ENCODE measurements at regions not wholly inside any gene's neighbourhood (a gene's known extent, or its start where the extent isn't known, plus 50 kb on each side); places are given as distances from the start of the nearest gene placed in this dataset.

DNA sequence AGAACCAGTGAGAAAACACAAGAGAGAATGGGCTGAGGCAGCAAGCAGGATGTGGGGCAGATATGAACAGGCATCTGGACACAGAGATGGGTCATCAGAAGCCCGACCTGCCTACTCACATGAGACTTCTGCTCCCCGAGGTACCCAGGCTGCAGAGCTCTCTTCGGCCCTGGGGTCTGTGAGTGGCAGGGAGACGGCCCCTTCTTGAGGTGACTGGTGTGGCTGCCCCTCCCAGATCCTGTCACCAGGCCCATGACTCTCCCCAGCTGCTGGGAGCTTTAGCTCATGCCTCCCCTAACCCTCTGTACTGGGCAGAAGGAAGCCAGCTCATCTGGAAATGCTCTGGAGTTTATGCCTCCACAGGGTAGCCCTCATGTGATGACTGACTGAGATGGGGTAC lies 157.6 kb upstream of the PCBD1 start:
- Histone ChIP-seq H3K4me3 (replicated peaks in 1 of 2; ENCODE audit: low read depth in 1 of 2, low read length in 2 of 2) (no peak overlapping the region), H3K36me3 (ENCODE audit: control insufficient read depth in 1 of 2, insufficient read depth in 2 of 2, low read length in 2 of 2) (no peaks in the 10 kb centered on the region), H3K4me2 (ENCODE audit: low read length) (no peak overlapping the region), H3K27me3 (ENCODE audit: insufficient read depth, low read length) (0 out of 2 replicates have a peak, but pooled peaks cover 2% of the 10 kb centered on the region), H3K9ac (ENCODE audit: low read length) (no peak overlapping the region), H3K4me1 (ENCODE audit: control insufficient read depth in 1 of 2, insufficient read depth in 2 of 2, low read length in 2 of 2) (no peaks in the 10 kb centered on the region), H3K9me3 (ENCODE audit: control insufficient read depth in 1 of 2, insufficient read depth in 1 of 2, low read depth in 1 of 2, low read length in 2 of 2) (no peaks in the 10 kb centered on the region), H2AFZ (ENCODE audit: low read depth, low read length, poor library complexity, severe bottlenecking) (no peak overlapping the region), H4K20me1 (ENCODE audit: insufficient read depth) (no peaks in the 10 kb centered on the region), H3K9me2 (ENCODE audit: insufficient read depth) (no peaks in the 10 kb centered on the region), H3K79me2 (ENCODE audit: insufficient read depth, low read length) (no peaks in the 10 kb centered on the region), H3K27ac (ENCODE audit: low read depth, low read length) (no peak overlapping the region)
- intact Hi-C loops (cut with micrococcal nuclease): no loop called here
- BruUV-seq (replicated peaks): no TSS peak
- ChIA-PET CTCF (no interaction called here), POLR2A (no interaction called here), RAD21 (ENCODE audit: low non-redundant PET in 1 of 2, low total read pairs in 2 of 2, uncharacterized antibody in 2 of 2, unreplicated experiment in 2 of 2) (no interaction called here)
- TF ChIP-seq SRF (IDR thresholded peaks at IDR 0.05; ENCODE audit: low read depth) (no peak), RAD21 (IDR thresholded peaks at IDR 0.05; ENCODE audit: low read depth) (no peak), SP1 (IDR thresholded peaks at IDR 0.05; ENCODE audit: low read depth) (no peak), SIN3A (IDR thresholded peaks at IDR 0.05; ENCODE audit: low read depth) (no peak), FOSL1 (IDR thresholded peaks at IDR 0.05; ENCODE audit: low read depth) (no peak), EGR1 (IDR thresholded peaks at IDR 0.05; ENCODE audit: low read depth) (no peak), POLR2A (IDR thresholded peaks at IDR 0.05; ENCODE audit: borderline replicate concordance, extremely low read depth, insufficient read depth, insufficient read length) (no peak), ZNF274 (IDR thresholded peaks at IDR 0.05; ENCODE audit: low read depth, low read length) (no peak), JUND (IDR thresholded peaks at IDR 0.05) (no peak), YY1 (IDR thresholded peaks at IDR 0.05; ENCODE audit: extremely low read depth, insufficient replicate concordance, low read depth, low read length) (no peak), ZFX (IDR thresholded peaks at IDR 0.05) (no peak), CBX3 (IDR thresholded peaks at IDR 0.05; ENCODE audit: low read depth) (no peak), ELF1 (IDR thresholded peaks at IDR 0.05; ENCODE audit: borderline replicate concordance, low read depth) (no peak), EZH2 (IDR thresholded peaks at IDR 0.05) (no peak), TCF7L2 (IDR thresholded peaks at IDR 0.05; ENCODE audit: borderline replicate concordance, extremely low read depth, insufficient read depth, insufficient read length) (no peak)
- TF ChIP-seq, protein P1, sequence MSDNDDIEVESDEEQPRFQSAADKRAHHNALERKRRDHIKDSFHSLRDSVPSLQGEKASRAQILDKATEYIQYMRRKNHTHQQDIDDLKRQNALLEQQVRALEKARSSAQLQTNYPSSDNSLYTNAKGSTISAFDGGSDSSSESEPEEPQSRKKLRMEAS (IDR thresholded peaks at IDR 0.05): no peak
- TF ChIP-seq, protein P2, sequence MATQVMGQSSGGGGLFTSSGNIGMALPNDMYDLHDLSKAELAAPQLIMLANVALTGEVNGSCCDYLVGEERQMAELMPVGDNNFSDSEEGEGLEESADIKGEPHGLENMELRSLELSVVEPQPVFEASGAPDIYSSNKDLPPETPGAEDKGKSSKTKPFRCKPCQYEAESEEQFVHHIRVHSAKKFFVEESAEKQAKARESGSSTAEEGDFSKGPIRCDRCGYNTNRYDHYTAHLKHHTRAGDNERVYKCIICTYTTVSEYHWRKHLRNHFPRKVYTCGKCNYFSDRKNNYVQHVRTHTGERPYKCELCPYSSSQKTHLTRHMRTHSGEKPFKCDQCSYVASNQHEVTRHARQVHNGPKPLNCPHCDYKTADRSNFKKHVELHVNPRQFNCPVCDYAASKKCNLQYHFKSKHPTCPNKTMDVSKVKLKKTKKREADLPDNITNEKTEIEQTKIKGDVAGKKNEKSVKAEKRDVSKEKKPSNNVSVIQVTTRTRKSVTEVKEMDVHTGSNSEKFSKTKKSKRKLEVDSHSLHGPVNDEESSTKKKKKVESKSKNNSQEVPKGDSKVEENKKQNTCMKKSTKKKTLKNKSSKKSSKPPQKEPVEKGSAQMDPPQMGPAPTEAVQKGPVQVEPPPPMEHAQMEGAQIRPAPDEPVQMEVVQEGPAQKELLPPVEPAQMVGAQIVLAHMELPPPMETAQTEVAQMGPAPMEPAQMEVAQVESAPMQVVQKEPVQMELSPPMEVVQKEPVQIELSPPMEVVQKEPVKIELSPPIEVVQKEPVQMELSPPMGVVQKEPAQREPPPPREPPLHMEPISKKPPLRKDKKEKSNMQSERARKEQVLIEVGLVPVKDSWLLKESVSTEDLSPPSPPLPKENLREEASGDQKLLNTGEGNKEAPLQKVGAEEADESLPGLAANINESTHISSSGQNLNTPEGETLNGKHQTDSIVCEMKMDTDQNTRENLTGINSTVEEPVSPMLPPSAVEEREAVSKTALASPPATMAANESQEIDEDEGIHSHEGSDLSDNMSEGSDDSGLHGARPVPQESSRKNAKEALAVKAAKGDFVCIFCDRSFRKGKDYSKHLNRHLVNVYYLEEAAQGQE (IDR thresholded peaks at IDR 0.05; ENCODE audit: low read depth): no peak
- TF ChIP-seq, protein P3, sequence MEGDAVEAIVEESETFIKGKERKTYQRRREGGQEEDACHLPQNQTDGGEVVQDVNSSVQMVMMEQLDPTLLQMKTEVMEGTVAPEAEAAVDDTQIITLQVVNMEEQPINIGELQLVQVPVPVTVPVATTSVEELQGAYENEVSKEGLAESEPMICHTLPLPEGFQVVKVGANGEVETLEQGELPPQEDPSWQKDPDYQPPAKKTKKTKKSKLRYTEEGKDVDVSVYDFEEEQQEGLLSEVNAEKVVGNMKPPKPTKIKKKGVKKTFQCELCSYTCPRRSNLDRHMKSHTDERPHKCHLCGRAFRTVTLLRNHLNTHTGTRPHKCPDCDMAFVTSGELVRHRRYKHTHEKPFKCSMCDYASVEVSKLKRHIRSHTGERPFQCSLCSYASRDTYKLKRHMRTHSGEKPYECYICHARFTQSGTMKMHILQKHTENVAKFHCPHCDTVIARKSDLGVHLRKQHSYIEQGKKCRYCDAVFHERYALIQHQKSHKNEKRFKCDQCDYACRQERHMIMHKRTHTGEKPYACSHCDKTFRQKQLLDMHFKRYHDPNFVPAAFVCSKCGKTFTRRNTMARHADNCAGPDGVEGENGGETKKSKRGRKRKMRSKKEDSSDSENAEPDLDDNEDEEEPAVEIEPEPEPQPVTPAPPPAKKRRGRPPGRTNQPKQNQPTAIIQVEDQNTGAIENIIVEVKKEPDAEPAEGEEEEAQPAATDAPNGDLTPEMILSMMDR (IDR thresholded peaks at IDR 0.05 in 2 of 3, conservative IDR thresholded peaks at IDR 0.05 in 1 of 3; ENCODE audit: borderline replicate concordance in 1 of 3, insufficient read depth in 1 of 3, low read depth in 2 of 3, low read length in 2 of 3): no peak
- TF ChIP-seq, protein P4, sequence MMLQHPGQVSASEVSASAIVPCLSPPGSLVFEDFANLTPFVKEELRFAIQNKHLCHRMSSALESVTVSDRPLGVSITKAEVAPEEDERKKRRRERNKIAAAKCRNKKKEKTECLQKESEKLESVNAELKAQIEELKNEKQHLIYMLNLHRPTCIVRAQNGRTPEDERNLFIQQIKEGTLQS (IDR thresholded peaks at IDR 0.05): no peak
- DNase-seq (ENCODE audit: low read depth, low spot score) (no peak), ATAC-seq (no peak)

Measured in HCT116 (cell line).